ENCODE measurements at regions not wholly inside any gene's neighbourhood (a gene's known extent, or its start where the extent isn't known, plus 50 kb on each side); places are given as distances from the start of the nearest gene placed in this dataset.
"Not testable (repeated sequence)": the region's sequence is repeated elsewhere in the genome, so short reads cannot be mapped to it uniquely, and the experiment has no call there.

- H3K27ac Mint-ChIP-seq = no peak overlapping the region
- peaks cover 14% of the 10 kb centered on the region for H3K9me3 Mint-ChIP-seq
- no peak for DNase-seq
- no peaks in the 10 kb centered on the region for H3K27me3 Mint-ChIP-seq (ENCODE audit: low read depth)
- CTCF ChIA-PET = no interaction called here
- no peaks in the 10 kb centered on the region for H3K4me1 Mint-ChIP-seq (ENCODE audit: low read depth)
- no peak overlapping the region for H3K4me3 Mint-ChIP-seq
- intact Hi-C loops (cut with micrococcal nuclease) = no loop called here
- H3K36me3 Mint-ChIP-seq (ENCODE audit: low read depth) = no peaks in the 10 kb centered on the region
These were observed 658.0 kb upstream of the MDGA2 start for GRCh38 chr14:48333221-48333920.

- Mint-ChIP-seq H3K27me3 (ENCODE audit: low read depth) (no peaks in the 10 kb centered on the region), H3K4me1 (ENCODE audit: low read depth) (no peaks in the 10 kb centered on the region), H3K27ac (no peak overlapping the region), H3K4me3 (no peak overlapping the region), H3K9me3 (no peaks in the 10 kb centered on the region), H3K36me3 (ENCODE audit: low read depth) (no peaks in the 10 kb centered on the region)
- DNase-seq = no peak
- CTCF ChIA-PET = no interaction called here
- intact Hi-C loops (cut with micrococcal nuclease) = no loop called here
These were observed 656.0 kb upstream of the MDGA2 start for GRCh38 chr14:48331421-48331820.

GRCh38 chr14:48325486-48325885 is 650.1 kb upstream of the MDGA2 start:
- intact Hi-C loops (cut with micrococcal nuclease) = no loop called here
- Mint-ChIP-seq H3K27me3 (ENCODE audit: low read depth) (no peaks in the 10 kb centered on the region), H3K9me3 (no peaks in the 10 kb centered on the region), H3K4me3 (no peak overlapping the region), H3K36me3 (ENCODE audit: low read depth) (no peaks in the 10 kb centered on the region), H3K27ac (no peak overlapping the region), H3K4me1 (ENCODE audit: low read depth) (no peaks in the 10 kb centered on the region)
- CTCF ChIA-PET = no interaction called here
- DNase-seq = no peak

GRCh38 chr14:48323665-48324064 is 648.3 kb upstream of the MDGA2 start:
- Mint-ChIP-seq H3K9me3 (no peaks in the 10 kb centered on the region), H3K27me3 (ENCODE audit: low read depth) (no peaks in the 10 kb centered on the region), H3K27ac (no peak overlapping the region), H3K4me1 (ENCODE audit: low read depth) (no peaks in the 10 kb centered on the region), H3K4me3 (no peak overlapping the region), H3K36me3 (ENCODE audit: low read depth) (no peaks in the 10 kb centered on the region)
- intact Hi-C loops (cut with micrococcal nuclease) = no loop called here
- no peak for DNase-seq
- CTCF ChIA-PET = no interaction called here

- H3K27ac Mint-ChIP-seq = no peak overlapping the region
- no peaks in the 10 kb centered on the region for H3K4me1 Mint-ChIP-seq (ENCODE audit: low read depth)
- no peak overlapping the region for H3K4me3 Mint-ChIP-seq
- H3K36me3 Mint-ChIP-seq (ENCODE audit: low read depth) = no peaks in the 10 kb centered on the region
- no peaks in the 10 kb centered on the region for H3K27me3 Mint-ChIP-seq (ENCODE audit: low read depth)
- intact Hi-C loops (cut with micrococcal nuclease) = no loop called here
- CTCF ChIA-PET = no interaction called here
- no peak for DNase-seq
- no peaks in the 10 kb centered on the region for H3K9me3 Mint-ChIP-seq
These were observed 644.4 kb upstream of the MDGA2 start for GRCh38 chr14:48319823-48320222.

- intact Hi-C loops (cut with micrococcal nuclease) = no loop called here
- Mint-ChIP-seq H3K27ac (no peak overlapping the region), H3K9me3 (no peaks in the 10 kb centered on the region), H3K36me3 (ENCODE audit: low read depth) (no peaks in the 10 kb centered on the region), H3K27me3 (ENCODE audit: low read depth) (no peaks in the 10 kb centered on the region), H3K4me3 (no peak overlapping the region), H3K4me1 (ENCODE audit: low read depth) (no peaks in the 10 kb centered on the region)
- no peak for DNase-seq
- CTCF ChIA-PET = no interaction called here
These were observed 629.3 kb upstream of the MDGA2 start for GRCh38 chr14:48304729-48305128.

GRCh38 chr14:48289701-48290100 is 614.3 kb upstream of the MDGA2 start:
- Mint-ChIP-seq H3K4me1 (ENCODE audit: low read depth) (no peaks in the 10 kb centered on the region), H3K9me3 (no peaks in the 10 kb centered on the region), H3K36me3 (ENCODE audit: low read depth) (no peaks in the 10 kb centered on the region), H3K4me3 (no peak overlapping the region), H3K27me3 (ENCODE audit: low read depth) (no peaks in the 10 kb centered on the region), H3K27ac (no peak overlapping the region)
- no peak for DNase-seq
- CTCF ChIA-PET = no interaction called here
- intact Hi-C loops (cut with micrococcal nuclease) = no loop called here

GRCh38 chr14:48285217-48285616 is 609.8 kb upstream of the MDGA2 start:
- H3K27me3 Mint-ChIP-seq (ENCODE audit: low read depth); H3K4me1 Mint-ChIP-seq (ENCODE audit: low read depth); DNase-seq; H3K36me3 Mint-ChIP-seq (ENCODE audit: low read depth); H3K9me3 Mint-ChIP-seq; intact Hi-C loops (cut with micrococcal nuclease); H3K4me3 Mint-ChIP-seq; CTCF ChIA-PET; H3K27ac Mint-ChIP-seq: not testable (repeated sequence)

GRCh38 chr14:48275301-48275700 is 599.9 kb upstream of the MDGA2 start:
- DNase-seq = no peak
- Mint-ChIP-seq H3K36me3 (ENCODE audit: low read depth) (no peaks in the 10 kb centered on the region), H3K9me3 (no peaks in the 10 kb centered on the region), H3K27me3 (ENCODE audit: low read depth) (no peaks in the 10 kb centered on the region), H3K27ac (no peak overlapping the region), H3K4me3 (no peak overlapping the region), H3K4me1 (ENCODE audit: low read depth) (no peaks in the 10 kb centered on the region)
- intact Hi-C loops (cut with micrococcal nuclease) = no loop called here
- CTCF ChIA-PET = no interaction called here

GRCh38 chr14:48274826-48275225 is 599.4 kb upstream of the MDGA2 start:
- no peak overlapping the region for H3K27ac Mint-ChIP-seq

GRCh38 chr14:48267926-48268325 is 592.5 kb upstream of the MDGA2 start:
- H3K27ac Mint-ChIP-seq; H3K4me1 Mint-ChIP-seq (ENCODE audit: low read depth); H3K4me3 Mint-ChIP-seq; H3K9me3 Mint-ChIP-seq; CTCF ChIA-PET; H3K27me3 Mint-ChIP-seq (ENCODE audit: low read depth); DNase-seq; H3K36me3 Mint-ChIP-seq (ENCODE audit: low read depth); intact Hi-C loops (cut with micrococcal nuclease): not testable (repeated sequence)

More at GRCh38 chr14:48274826-48275225, 599.4 kb upstream of the MDGA2 start:
- no peak for DNase-seq
- Mint-ChIP-seq H3K36me3 (ENCODE audit: low read depth) (no peaks in the 10 kb centered on the region), H3K27me3 (ENCODE audit: low read depth) (no peaks in the 10 kb centered on the region), H3K4me1 (ENCODE audit: low read depth) (no peaks in the 10 kb centered on the region), H3K4me3 (no peak overlapping the region), H3K9me3 (no peaks in the 10 kb centered on the region)
- CTCF ChIA-PET = no interaction called here
- intact Hi-C loops (cut with micrococcal nuclease) = no loop called here

GRCh38 chr14:48266201-48266600 is 590.8 kb upstream of the MDGA2 start:
- H3K4me3 Mint-ChIP-seq; CTCF ChIA-PET; H3K27ac Mint-ChIP-seq; H3K36me3 Mint-ChIP-seq (ENCODE audit: low read depth); intact Hi-C loops (cut with micrococcal nuclease); DNase-seq; H3K9me3 Mint-ChIP-seq; H3K27me3 Mint-ChIP-seq (ENCODE audit: low read depth); H3K4me1 Mint-ChIP-seq (ENCODE audit: low read depth): not testable (repeated sequence)

- Mint-ChIP-seq H3K4me3 (no peak overlapping the region), H3K36me3 (ENCODE audit: low read depth) (no peaks in the 10 kb centered on the region), H3K27me3 (ENCODE audit: low read depth) (no peaks in the 10 kb centered on the region), H3K27ac (no peak overlapping the region), H3K4me1 (ENCODE audit: low read depth) (no peaks in the 10 kb centered on the region), H3K9me3 (no peaks in the 10 kb centered on the region)
- no peak for DNase-seq
- intact Hi-C loops (cut with micrococcal nuclease) = no loop called here
- CTCF ChIA-PET = no interaction called here
These were observed 586.0 kb upstream of the MDGA2 start for GRCh38 chr14:48261436-48261835.
